GM21447 (cell line): ENCODE measurements at regions not wholly inside any gene's neighbourhood (a gene's known extent, or its start where the extent isn't known, plus 50 kb on each side); places are given as distances from the start of the nearest gene placed in this dataset.
"Not testable (repeated sequence)": the region's sequence is repeated elsewhere in the genome, so short reads cannot be mapped to it uniquely, and the experiment has no call there.

Experiments
- ATAC-seq: cut with Tn5 transposase; IDR thresholded peaks from one replicate; pipeline ENCODE4 v1.9.1; 2021; ENCODE audit not compliant: unreplicated experiment

DNA sequence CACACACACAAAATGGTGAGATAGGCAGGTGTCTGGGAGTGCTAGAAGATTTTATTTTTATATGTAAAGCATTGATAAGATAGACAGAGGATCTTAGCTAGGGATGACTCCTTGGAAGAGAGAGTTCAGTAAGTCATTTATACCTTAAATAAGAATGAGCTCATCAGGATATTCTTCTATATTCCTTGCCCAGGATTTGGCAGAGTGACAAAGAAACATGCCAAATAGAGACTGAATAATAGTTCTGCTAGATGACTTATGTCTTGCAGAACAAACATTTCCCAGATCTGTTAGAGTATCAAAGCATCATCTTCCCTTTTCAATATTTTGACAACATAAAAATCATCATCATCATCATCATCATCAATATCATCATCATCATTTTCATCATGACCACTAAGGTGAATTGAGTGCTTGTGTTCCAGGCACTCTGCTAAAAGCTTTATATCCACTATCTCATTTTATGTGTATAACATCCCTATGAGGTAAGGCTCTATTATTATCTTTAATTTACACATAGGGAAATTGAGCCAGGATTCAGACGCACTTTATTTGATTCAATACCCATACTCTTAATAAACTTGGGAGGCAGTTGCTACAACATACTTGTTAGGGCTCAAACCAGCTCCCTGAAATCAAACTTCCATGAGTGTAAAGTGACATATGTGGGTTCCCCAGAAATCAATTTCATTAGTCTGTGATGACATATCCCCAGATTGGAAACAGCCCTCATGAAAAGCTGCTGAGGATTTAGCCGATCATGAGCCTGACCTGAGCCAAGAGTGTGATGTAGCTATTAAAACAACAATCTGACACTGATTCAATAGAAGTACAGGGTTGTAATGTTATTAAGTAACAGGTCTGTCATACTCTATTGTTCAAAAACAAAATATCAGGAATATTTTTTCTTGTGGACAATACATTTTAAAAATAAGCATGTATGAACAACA lies 176.3 kb upstream of the SEMA6A start:
- ATAC-seq: no peak

DNA sequence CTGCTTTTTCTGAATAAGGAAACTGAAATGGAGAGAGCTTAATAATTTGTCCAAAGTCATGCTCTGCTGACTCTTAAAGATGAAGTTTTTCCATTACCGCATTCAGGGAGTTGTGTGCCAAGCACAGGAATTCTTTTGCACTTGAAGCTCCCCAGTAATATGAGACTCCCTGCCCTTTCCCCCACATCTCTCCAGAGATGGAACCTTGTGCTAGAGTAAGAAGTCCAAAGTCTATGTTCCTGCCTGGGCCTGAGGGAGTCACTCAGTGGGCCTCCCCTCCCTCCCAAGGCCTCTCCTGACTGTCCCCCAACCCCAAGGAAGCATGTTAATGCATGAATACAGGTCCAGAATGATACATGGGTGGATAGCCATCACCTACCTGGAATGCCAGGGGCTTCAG lies 173.3 kb upstream of the SEMA6A start:
- ATAC-seq: no peak

DNA sequence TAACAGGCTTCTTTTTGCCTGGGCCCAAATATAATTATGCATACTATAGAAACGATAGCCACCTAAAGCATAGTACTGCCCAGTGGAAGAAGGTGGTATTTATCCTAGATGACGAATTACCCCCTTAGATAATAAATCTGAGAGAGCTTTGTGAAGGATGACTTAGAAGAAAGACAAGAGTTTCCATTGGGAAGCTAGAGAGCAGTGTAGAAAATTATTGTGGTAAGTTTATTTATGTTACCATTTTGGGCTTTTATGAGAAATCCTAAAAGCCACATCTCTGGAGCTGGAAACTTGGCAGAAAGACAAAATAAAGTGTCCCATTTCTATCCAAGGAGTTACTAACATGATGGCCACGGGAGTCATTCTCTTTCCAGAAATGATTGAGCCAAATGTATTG lies 172.0 kb upstream of the SEMA6A start:
- no peak for ATAC-seq

DNA sequence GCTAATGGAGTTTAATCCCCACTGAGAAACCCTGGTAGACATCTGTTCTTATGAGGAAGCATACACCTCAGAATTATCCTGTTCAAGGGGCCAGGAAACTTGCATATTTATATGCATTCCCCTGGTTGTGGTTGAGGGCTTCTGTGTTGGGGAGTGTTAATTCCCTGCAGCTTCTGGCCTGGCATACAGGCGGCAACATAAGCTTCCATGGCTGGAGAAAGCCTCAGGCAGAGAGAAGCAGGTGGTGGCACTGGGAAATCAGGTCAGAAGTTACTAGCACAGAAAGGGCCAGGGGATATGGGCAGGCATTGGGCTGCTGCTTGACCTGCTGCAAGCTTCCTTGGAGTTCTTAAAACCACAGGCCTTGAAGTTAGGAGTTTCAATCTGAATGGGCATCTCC lies 166.1 kb upstream of the SEMA6A start:
- ATAC-seq: no peak

DNA sequence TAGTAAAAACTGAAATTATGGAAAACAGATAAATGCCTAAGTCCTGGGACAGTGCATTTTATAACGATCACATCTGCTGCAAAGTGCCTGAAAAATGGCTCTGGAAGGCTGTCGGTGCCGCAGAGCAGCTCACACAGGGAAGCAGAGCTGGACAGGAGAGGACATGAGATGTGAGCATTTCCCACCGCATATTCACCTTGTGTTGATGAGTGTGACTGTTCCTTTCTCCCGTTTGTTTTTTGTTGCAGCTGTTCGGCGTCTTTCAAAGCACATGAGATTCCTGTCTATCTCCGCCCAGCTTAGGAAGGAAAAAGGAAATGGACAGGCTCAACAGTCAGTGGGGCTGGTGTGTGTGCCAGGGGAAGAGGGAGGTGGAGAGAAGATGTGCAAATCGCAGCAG lies 164.9 kb upstream of the SEMA6A start:
- ATAC-seq: no peak

DNA sequence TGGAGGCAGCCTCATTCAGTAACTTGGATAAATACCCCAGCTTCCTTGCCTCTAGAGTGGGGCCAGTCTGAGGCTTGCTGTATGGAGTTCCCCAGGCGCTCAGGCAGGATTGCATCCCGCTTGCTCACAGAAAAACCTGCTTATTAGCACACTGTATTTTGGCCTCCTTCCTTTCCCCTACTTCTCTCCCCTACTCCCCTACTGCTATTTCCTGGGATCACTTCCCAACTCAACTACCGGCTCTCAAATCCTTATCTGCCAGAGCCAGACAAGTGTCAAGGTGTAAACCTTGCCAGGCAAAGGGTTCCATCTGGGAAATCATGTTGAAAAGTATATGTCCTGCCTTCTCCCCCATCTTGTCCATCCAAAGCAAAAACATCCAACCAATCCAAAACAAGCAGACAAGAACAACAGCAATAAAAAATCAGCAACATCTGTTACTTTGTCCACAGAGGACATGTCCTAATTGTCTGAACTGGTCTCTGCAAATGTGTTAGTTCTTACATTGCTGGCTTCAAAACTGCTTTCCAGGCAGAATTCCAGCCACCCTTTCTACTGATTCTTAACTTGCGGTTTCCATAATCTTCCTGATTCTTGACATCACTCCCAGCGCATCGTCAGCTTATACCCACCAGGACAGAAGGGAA lies 164.1 kb upstream of the SEMA6A start:
- no peak for ATAC-seq

DNA sequence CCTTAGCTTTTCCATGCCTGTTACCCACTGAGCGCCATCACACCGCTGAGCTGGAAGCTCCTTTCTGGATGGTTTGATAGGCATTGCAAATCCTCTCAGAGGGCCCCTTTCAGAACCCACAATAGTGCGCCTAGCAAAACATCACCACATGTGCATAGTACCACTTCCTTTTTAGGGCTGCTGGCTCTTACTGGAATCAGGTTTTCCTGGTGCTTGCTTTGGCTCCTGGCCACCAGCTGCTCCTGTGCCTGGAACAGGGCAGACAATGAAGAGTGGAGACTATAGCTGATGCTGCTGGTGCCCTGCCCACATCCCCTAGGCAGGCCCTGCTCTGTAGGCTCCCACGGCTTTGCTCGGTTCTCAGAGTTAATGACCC lies 163.6 kb upstream of the SEMA6A start:
- no peak for ATAC-seq

DNA sequence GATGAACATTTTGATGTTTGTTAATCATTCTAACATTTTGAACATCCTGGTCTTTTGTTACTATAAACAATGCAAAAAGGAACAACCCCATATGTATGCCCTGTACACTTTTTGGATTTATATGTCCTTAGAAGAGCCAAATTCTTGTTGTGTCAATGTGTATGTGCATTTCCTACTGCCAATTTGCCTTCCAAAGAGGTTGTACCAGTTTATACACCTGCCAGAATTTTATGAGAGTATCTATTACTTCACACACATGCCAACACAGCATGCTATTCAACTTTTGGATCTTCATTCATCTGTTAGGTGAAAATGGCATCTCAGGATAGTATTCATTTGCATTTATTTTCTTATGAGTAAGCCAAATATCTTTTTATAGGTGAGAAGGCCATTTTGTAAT lies 162.0 kb upstream of the SEMA6A start:
- no peak for ATAC-seq

DNA sequence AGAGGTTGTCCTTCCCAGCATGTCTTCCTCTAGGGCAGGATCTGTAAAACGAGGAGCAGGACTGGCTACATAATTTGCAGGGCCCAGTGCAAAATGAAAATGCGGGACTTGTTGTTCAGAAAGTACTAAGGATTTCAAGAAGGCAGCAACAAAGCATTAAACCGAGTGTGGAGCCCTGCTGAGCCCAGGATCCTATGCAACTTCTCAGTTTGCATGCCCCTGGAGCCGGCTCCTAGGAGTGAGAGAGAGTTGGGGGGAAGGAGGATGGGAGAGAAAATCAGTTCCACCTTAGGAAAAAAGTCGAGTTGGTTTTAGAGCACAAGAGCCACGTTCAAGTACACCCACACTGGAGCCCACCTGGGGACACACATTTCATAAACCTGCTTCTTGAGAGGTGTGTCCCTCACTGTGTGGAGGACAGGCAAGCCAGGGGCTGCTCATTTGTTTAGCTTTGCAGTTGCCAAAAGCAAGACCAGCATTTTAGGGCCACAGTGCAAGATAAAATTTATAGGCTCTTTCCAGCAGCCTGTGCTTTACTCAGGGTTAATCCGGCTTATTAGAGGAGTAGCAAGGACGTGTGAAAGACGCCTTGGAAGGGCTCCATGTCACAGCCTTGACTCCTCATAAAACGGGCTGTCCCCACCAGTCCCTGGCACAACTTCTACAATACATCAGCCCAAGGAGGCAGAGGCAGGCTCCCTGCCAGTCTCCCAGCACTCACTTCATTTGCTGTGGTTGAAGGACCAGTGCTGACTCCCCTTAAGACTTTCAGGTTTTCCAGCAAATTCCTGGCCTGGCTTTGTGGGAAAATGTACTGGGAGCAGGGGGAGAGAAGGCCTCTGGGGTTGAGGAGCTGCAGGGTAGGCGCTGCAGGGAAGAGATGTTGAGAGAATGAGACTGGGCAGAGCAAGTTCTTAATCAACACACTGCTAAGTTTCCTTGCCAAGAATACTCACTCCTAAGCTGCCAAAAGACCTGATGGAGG lies 159.7 kb upstream of the SEMA6A start:
- no peak for ATAC-seq

DNA sequence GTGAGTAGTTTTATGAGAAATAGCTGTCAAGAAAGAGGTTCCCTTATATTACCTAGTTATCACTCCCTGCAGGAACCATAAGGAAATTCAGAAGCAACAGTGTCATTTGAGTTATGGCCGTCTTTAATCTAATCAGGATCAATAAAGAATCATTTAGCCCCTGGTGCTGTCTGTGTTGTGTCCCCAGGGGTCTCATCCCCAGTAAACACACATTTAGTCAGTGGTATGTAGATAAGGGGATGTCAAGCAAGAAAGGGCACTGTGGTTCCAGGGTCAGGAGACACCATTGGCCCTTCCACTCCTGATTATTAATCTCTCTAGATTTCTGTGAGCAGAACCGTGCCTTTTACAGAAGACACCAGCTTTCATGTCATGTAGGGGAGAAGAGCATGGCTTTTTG lies 158.0 kb upstream of the SEMA6A start:
- ATAC-seq: no peak

DNA sequence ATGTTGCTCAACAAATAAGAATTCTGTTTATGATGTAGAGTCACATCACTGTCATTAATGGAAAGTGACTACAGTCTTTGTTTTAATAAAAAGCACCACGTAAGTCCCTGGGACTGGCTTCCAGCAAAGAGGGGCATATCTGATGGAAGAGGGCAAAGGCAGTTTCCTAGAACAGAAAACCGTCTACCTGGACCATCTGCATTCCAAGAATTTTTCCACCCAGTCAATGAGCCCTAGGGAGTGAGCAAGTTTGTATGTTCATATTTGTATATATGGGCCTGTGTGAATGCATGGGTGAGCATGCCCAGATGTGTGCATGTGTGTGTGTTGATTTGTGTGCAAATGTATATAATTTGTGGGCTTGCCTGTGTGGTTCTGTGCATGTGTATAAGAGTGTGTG lies 156.8 kb upstream of the SEMA6A start:
- ATAC-seq: no peak

DNA sequence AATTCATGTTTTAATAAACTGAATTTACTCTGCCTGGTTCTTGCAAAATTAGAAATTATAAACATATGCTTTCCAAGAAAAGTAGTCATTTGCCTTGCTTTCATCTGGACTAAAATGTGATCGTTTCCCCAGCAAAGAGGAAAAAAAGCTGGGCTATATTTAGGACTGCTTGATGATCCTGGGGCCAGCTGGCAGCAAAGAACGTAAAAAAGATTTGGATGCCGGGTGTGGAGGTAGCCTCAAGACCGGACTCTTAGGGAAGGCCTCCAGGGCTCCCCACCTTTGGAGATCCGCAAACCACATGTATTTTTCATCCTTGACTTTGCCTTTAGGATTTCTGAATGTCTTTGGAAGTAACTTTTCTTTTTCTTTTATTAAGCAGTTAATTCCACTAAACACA lies 156.1 kb upstream of the SEMA6A start:
- no peak for ATAC-seq

DNA sequence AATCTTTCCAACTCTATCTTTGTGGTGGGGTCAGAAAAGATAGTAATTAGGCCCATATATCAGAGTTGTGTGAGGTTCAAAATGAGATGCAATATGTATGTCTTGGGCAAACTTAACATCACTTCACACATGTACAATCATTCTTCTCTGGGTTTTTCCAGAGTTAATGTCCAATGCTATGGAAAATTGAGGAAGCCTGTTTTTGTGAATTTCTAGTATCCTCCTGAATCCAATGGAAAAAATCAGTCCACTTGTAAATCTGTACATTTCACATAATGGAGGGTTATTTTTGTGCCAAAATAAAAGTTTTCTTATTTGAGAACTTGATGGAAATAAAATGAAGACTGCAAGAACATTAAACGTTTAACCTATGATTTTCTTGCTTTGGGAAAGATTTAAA lies 155.6 kb upstream of the SEMA6A start:
- no peak for ATAC-seq

DNA sequence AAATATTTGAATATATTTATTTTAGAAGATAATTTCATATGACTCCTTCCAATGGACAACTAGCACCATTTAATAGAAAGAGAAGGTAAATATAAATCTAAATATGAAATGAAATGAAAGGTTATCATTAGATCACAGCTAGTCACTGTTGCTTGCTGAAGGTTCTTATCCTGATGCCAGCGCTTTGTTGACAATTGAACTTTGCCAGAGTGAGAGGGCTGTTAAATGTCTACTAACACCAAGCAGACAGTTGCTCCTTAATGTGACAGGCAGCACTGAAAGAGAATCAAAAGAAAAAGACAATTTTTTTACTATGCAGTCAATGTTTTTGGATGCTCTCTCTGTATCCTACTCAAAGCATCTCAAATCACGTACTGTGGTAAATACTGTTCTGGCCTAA lies 152.6 kb upstream of the SEMA6A start:
- no peak for ATAC-seq

DNA sequence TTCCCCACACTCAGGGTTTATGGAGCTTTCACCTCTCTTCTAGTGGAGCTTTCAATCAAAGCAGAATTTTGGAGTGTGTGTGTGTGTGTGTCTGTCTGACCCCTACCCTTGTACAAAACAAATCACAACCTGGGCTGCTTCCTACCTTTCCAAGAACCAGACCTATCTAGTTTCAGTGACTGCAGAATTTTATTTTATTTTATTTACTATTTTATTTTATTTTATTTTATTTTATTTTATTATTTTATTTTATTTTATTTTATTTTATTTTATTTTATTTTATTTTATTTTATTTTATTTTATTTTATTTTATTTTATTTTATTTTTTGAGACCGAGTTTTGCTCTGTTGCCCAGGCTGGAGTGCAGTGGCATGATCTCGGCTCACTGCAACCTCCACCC lies 151.6 kb upstream of the SEMA6A start:
- not testable (repeated sequence) for ATAC-seq

DNA sequence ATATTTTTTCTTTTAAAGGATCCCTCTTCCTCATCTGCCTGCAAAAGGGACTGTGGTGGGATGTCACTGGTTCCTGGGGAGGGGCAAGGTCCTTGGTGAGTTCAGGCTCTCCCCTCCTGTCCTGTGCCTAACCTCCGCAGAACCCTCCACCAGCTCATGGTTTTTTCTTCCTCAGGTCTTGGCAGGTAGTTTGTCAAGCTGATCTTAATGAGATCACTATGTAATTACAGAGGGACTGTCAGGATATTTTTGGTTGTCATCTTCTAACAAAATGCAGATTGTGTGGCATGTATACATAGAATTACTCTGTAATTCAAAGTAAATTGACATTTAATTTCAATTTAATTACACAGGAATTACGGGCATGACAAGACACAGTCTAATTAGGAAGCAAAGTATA lies 150.3 kb upstream of the SEMA6A start:
- ATAC-seq: no peak

DNA sequence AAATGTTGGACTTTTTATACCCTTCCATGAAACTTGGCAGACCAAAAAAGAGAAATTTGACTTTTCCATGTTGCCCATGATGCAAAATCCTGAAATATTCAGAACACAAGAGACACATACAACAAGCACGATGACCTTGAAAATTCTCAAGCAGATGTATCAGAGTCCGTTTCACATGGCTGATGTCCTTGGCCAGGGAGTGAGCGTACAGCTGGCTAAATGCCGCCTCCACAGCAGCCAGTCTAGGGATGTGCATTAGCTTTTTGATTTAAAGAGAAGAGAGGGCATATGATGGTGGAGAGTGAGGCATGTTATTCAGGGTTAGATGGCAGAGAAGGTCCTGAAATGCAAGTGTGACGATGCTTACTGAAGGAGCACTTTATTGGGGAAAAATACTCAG lies 148.0 kb upstream of the SEMA6A start:
- no peak for ATAC-seq

DNA sequence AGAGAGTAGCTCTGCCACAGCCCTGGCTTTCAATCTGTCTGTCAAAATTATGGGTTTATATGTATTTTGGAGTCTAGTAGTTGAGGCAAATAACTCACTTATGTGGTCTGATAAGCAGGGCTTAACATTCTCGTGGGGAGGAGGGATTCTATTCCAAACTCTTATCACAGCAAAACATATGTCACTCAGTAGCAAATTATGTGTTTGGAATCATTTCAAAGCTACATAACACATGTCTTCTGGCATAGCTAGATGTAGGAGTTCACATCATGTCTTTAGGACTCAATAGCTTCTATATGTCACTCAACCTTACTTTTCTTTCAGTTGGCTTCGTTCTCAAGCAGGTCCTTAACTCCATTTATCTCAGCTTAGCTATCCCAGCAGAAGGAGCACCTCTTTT lies 144.5 kb upstream of the SEMA6A start:
- no peak for ATAC-seq

DNA sequence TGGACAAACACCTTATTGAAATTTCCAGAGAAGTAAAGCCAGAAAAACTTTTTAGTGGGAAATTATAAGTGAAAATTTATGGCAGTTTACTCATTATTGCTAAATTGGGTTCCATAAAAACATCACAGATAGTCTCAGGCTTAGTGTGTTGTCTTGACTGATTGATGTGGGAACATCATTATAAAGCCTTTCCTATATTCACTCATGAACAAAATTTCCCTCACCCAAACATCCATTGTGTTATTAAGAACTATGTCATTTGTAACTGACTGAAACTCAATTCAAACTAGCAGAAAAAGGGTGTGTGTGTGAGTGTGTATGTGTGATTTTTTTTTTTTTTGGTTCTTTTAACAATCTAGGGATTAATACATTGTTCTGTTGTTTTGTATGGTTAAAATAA lies 143.7 kb upstream of the SEMA6A start:
- no peak for ATAC-seq

DNA sequence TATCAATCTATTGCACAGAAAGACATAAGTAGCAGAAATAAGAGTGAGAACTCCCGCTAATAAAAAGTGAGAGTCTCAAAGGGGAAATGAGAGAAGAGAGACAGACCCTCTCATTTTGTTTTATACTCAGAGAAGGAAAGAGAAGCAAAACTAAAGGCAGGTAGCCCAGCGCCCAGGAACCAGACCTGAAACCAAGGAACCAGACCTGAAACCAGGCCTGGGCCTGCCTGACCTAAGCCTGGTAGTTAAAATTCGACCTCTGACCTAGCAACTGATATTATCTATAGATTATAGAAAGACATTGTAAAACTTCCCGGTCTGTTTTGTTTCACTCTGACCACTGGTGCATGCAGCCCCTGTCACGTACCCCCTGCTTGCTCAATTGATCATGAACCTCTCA lies 134.5 kb upstream of the SEMA6A start:
- no peak for ATAC-seq

DNA sequence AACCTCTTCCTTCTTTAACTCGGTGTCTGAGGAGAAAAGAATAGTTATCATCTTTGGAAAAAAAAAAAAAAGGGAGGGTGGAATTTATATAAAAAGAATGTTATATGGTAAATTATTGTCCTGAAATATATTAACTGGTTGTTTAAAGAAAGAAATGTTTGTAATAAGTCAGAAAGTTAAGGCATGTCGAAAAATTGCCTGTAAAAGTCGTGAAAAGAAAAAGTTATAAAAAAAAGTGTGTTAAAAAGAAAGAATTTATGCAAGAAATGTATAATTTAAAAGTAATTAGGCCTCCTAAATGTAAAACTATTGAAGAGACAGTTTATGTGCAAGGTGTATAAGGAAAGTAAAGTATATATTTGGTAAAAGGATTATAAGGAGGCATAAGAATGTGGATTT lies 130.5 kb upstream of the SEMA6A start:
- not testable (repeated sequence) for ATAC-seq
